ENCODE measurements at regions not wholly inside any gene's neighbourhood (a gene's known extent, or its start where the extent isn't known, plus 50 kb on each side); places are given as distances from the start of the nearest gene placed in this dataset.

DNA sequence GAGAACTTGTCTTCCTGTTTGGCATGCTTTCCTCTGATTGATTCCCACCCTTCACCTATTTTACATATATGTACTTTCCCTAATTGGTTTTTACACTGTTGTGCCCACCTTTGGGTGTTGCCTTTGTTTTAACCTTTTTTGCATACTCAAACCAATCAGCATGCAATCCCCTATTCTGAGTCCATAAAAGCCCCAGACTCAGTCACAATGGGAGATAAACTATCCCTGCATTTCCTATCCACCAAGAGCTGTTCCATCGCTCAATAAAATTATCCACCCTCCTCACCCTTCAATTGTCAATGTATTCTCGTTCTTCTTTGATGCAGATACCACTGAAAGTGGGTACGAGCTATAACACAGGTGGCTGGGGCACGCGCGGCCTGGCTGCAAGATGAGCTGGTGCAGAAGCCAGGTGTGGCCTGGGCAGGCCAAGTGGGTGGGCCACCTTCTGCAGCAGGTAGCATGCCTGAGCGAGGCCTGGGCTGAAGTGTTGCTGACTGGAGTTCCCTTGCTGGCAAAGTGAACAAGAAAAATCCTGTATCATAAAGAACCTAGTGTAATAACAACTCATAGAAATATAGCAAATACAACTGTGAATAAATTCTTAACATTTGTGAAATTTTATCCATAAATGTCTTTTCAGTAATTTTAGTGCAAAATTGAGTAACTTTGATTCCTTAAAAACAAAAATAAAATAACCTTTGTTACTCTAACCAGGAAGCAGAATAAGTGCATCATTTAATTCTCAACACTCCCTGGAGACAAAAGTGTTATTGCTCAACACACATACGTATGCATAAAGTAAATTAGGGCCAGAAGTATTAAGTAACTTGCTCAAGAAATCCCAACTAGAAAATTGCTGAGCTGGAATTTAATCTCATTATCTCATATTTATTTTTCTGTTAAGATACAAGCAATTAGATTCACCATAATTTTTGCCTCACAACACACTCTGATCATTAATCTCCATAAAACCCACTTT lies 685.3 kb upstream of the EDIL3 start:
- TF ChIP-seq RFX5 (IDR thresholded peaks at IDR 0.05; ENCODE audit: low read depth, low read length) (no peak), CBFB (IDR thresholded peaks at IDR 0.05; ENCODE audit: low read depth) (no peak), ZNF207 (IDR thresholded peaks at IDR 0.05; ENCODE audit: borderline replicate concordance) (no peak)
- TF ChIP-seq, protein P1, sequence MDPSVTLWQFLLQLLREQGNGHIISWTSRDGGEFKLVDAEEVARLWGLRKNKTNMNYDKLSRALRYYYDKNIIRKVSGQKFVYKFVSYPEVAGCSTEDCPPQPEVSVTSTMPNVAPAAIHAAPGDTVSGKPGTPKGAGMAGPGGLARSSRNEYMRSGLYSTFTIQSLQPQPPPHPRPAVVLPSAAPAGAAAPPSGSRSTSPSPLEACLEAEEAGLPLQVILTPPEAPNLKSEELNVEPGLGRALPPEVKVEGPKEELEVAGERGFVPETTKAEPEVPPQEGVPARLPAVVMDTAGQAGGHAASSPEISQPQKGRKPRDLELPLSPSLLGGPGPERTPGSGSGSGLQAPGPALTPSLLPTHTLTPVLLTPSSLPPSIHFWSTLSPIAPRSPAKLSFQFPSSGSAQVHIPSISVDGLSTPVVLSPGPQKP (IDR thresholded peaks at IDR 0.05; ENCODE audit: low read depth, low read length), result no peak
- TF ChIP-seq, protein P2, sequence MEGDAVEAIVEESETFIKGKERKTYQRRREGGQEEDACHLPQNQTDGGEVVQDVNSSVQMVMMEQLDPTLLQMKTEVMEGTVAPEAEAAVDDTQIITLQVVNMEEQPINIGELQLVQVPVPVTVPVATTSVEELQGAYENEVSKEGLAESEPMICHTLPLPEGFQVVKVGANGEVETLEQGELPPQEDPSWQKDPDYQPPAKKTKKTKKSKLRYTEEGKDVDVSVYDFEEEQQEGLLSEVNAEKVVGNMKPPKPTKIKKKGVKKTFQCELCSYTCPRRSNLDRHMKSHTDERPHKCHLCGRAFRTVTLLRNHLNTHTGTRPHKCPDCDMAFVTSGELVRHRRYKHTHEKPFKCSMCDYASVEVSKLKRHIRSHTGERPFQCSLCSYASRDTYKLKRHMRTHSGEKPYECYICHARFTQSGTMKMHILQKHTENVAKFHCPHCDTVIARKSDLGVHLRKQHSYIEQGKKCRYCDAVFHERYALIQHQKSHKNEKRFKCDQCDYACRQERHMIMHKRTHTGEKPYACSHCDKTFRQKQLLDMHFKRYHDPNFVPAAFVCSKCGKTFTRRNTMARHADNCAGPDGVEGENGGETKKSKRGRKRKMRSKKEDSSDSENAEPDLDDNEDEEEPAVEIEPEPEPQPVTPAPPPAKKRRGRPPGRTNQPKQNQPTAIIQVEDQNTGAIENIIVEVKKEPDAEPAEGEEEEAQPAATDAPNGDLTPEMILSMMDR (IDR thresholded peaks at IDR 0.05 in 2 of 3, conservative IDR thresholded peaks at IDR 0.05 in 1 of 3; ENCODE audit: control insufficient read depth in 2 of 3, extremely low read depth in 1 of 3, insufficient read depth in 1 of 3, low read depth in 3 of 3, low read length in 3 of 3), result no peak
